GM19193 (cell line): ENCODE measurements at regions not wholly inside any gene's neighbourhood (a gene's known extent, or its start where the extent isn't known, plus 50 kb on each side); places are given as distances from the start of the nearest gene placed in this dataset.
A peak's percentile ranks its signal among the peaks of the same experiment; 100 is the strongest.

ENCODE experiments used
- POLR2A ChIP-seq: IDR thresholded peaks from 4 replicates; pipeline ENCODE4 v1.6.1; 2011; ENCODE audit not compliant: insufficient read depth, insufficient read length; ENCODE audit errors: extremely low read depth

- no peak for TF ChIP-seq POLR2A
Measured at GRCh38 chr6:158897236-158897635, 78.1 kb upstream of the EZR start.

- TF ChIP-seq POLR2A: no peak
Measured at GRCh38 chr6:158895661-158896060, 76.5 kb upstream of the EZR start.

- no peak for TF ChIP-seq POLR2A
Measured at GRCh38 chr6:158894193-158894592, 75.0 kb upstream of the EZR start.

GRCh38 chr6:158892266-158892665 lies 73.1 kb upstream of the EZR start:
- TF ChIP-seq POLR2A: no peak

- no peak for TF ChIP-seq POLR2A
Measured at GRCh38 chr6:158879180-158879579, 60.0 kb upstream of the EZR start.

- no peak for TF ChIP-seq POLR2A
Measured at GRCh38 chr6:158877716-158878115, 58.5 kb upstream of the EZR start.

- no peak for TF ChIP-seq POLR2A
Measured at GRCh38 chr6:158876886-158877285, 57.7 kb upstream of the EZR start.

- TF ChIP-seq POLR2A: no peak
Measured at GRCh38 chr6:158870649-158870957, 51.4 kb upstream of the EZR start.

- TF ChIP-seq POLR2A: peak; percentile 81
Measured at GRCh38 chr6:158869826-158870648, 50.9 kb upstream of the EZR start.

GRCh38 chr6:158868890-158869825 lies 50.0 kb upstream of the EZR start:
- peak; percentile 41 for TF ChIP-seq POLR2A
